ENCODE measurements at regions not wholly inside any gene's neighbourhood (a gene's known extent, or its start where the extent isn't known, plus 50 kb on each side); places are given as distances from the start of the nearest gene placed in this dataset.

GRCh38 chr6:19535351-19535750 lies 301.8 kb upstream of the ID4 start:
- Histone ChIP-seq H3K36me3 (ENCODE audit: insufficient read depth, low read length) (no peaks in the 10 kb centered on the region), H3K4me2 (ENCODE audit: low read length) (no peak overlapping the region), H3K4me3 (ENCODE audit: low read length) (no peak overlapping the region), H3K4me1 (ENCODE audit: control insufficient read depth, insufficient read depth, low read length) (no peaks in the 10 kb centered on the region), H3K9ac (ENCODE audit: low read depth, low read length) (no peak overlapping the region), H3K9me3 (replicated peaks; ENCODE audit: low read length) (no peaks in the 10 kb centered on the region), H3K27me3 (ENCODE audit: control insufficient read depth, insufficient read depth, low read length) (no peaks in the 10 kb centered on the region)

GRCh38 chr6:19536838-19537237 lies 300.3 kb upstream of the ID4 start:
- Histone ChIP-seq H3K4me3 (ENCODE audit: low read length) (no peak overlapping the region), H3K9me3 (replicated peaks; ENCODE audit: low read length) (no peaks in the 10 kb centered on the region), H3K4me1 (ENCODE audit: control insufficient read depth, insufficient read depth, low read length) (no peaks in the 10 kb centered on the region), H3K27me3 (ENCODE audit: control insufficient read depth, insufficient read depth, low read length) (no peaks in the 10 kb centered on the region), H3K9ac (ENCODE audit: low read depth, low read length) (no peak overlapping the region), H3K36me3 (ENCODE audit: insufficient read depth, low read length) (no peaks in the 10 kb centered on the region), H3K4me2 (ENCODE audit: low read length) (no peak overlapping the region)

- Histone ChIP-seq H3K4me2 (ENCODE audit: low read length) (no peak overlapping the region), H3K9me3 (replicated peaks; ENCODE audit: low read length) (no peaks in the 10 kb centered on the region), H3K4me1 (ENCODE audit: control insufficient read depth, insufficient read depth, low read length) (no peaks in the 10 kb centered on the region), H3K4me3 (ENCODE audit: low read length) (no peak overlapping the region), H3K27me3 (ENCODE audit: control insufficient read depth, insufficient read depth, low read length) (no peaks in the 10 kb centered on the region), H3K9ac (ENCODE audit: low read depth, low read length) (no peak overlapping the region), H3K36me3 (ENCODE audit: insufficient read depth, low read length) (no peaks in the 10 kb centered on the region)
Measured at GRCh38 chr6:19538096-19538495, 299.1 kb upstream of the ID4 start.

- Histone ChIP-seq H3K9ac (ENCODE audit: low read depth, low read length) (no peak overlapping the region), H3K27me3 (ENCODE audit: control insufficient read depth, insufficient read depth, low read length) (no peaks in the 10 kb centered on the region), H3K9me3 (replicated peaks; ENCODE audit: low read length) (no peaks in the 10 kb centered on the region), H3K4me2 (ENCODE audit: low read length) (no peak overlapping the region), H3K36me3 (ENCODE audit: insufficient read depth, low read length) (no peaks in the 10 kb centered on the region), H3K4me3 (ENCODE audit: low read length) (no peak overlapping the region), H3K4me1 (ENCODE audit: control insufficient read depth, insufficient read depth, low read length) (no peaks in the 10 kb centered on the region)
Measured at GRCh38 chr6:19547507-19547906, 289.7 kb upstream of the ID4 start.

- no peak overlapping the region for H3K4me3 ChIP-seq (ENCODE audit: low read length)
- H3K4me1 ChIP-seq (ENCODE audit: control insufficient read depth, insufficient read depth, low read length), result no peaks in the 10 kb centered on the region
- H3K9ac ChIP-seq (ENCODE audit: low read depth, low read length), result no peak overlapping the region
- H3K27me3 ChIP-seq (ENCODE audit: control insufficient read depth, insufficient read depth, low read length), result no peaks in the 10 kb centered on the region
- no peak overlapping the region for H3K4me2 ChIP-seq (ENCODE audit: low read length)
- H3K36me3 ChIP-seq (ENCODE audit: insufficient read depth, low read length), result no peaks in the 10 kb centered on the region
- no peaks in the 10 kb centered on the region for H3K9me3 ChIP-seq (replicated peaks; ENCODE audit: low read length)
Measured at GRCh38 chr6:19549109-19549508, 288.1 kb upstream of the ID4 start.

- H3K4me1 ChIP-seq (ENCODE audit: control insufficient read depth, insufficient read depth, low read length), result no peaks in the 10 kb centered on the region
- no peaks in the 10 kb centered on the region for H3K36me3 ChIP-seq (ENCODE audit: insufficient read depth, low read length)
- no peaks in the 10 kb centered on the region for H3K9me3 ChIP-seq (replicated peaks; ENCODE audit: low read length)
- no peak overlapping the region for H3K9ac ChIP-seq (ENCODE audit: low read depth, low read length)
- H3K4me3 ChIP-seq (ENCODE audit: low read length), result no peak overlapping the region
- no peaks in the 10 kb centered on the region for H3K27me3 ChIP-seq (ENCODE audit: control insufficient read depth, insufficient read depth, low read length)
- H3K4me2 ChIP-seq (ENCODE audit: low read length), result no peak overlapping the region
Measured at GRCh38 chr6:19550380-19550779, 286.8 kb upstream of the ID4 start.

- H3K9me3 ChIP-seq (replicated peaks; ENCODE audit: low read length), result no peaks in the 10 kb centered on the region
- H3K4me3 ChIP-seq (ENCODE audit: low read length), result no peak overlapping the region
- no peak overlapping the region for H3K9ac ChIP-seq (ENCODE audit: low read depth, low read length)
- no peaks in the 10 kb centered on the region for H3K27me3 ChIP-seq (ENCODE audit: control insufficient read depth, insufficient read depth, low read length)
- H3K36me3 ChIP-seq (ENCODE audit: insufficient read depth, low read length), result no peaks in the 10 kb centered on the region
- H3K4me2 ChIP-seq (ENCODE audit: low read length), result no peak overlapping the region
- H3K4me1 ChIP-seq (ENCODE audit: control insufficient read depth, insufficient read depth, low read length), result no peaks in the 10 kb centered on the region
Measured at GRCh38 chr6:19551611-19552010, 285.6 kb upstream of the ID4 start.

- Histone ChIP-seq H3K4me1 (ENCODE audit: control insufficient read depth, insufficient read depth, low read length) (no peaks in the 10 kb centered on the region), H3K36me3 (ENCODE audit: insufficient read depth, low read length) (no peaks in the 10 kb centered on the region), H3K27me3 (ENCODE audit: control insufficient read depth, insufficient read depth, low read length) (no peaks in the 10 kb centered on the region), H3K4me3 (ENCODE audit: low read length) (no peak overlapping the region), H3K9me3 (replicated peaks; ENCODE audit: low read length) (no peaks in the 10 kb centered on the region), H3K4me2 (ENCODE audit: low read length) (no peak overlapping the region), H3K9ac (ENCODE audit: low read depth, low read length) (no peak overlapping the region)
Measured at GRCh38 chr6:19552076-19552475, 285.1 kb upstream of the ID4 start.

- no peaks in the 10 kb centered on the region for H3K27me3 ChIP-seq (ENCODE audit: control insufficient read depth, insufficient read depth, low read length)
- no peaks in the 10 kb centered on the region for H3K36me3 ChIP-seq (ENCODE audit: insufficient read depth, low read length)
- no peak overlapping the region for H3K4me2 ChIP-seq (ENCODE audit: low read length)
- H3K4me1 ChIP-seq (ENCODE audit: control insufficient read depth, insufficient read depth, low read length), result no peaks in the 10 kb centered on the region
- H3K9me3 ChIP-seq (replicated peaks; ENCODE audit: low read length), result no peaks in the 10 kb centered on the region
- no peak overlapping the region for H3K9ac ChIP-seq (ENCODE audit: low read depth, low read length)
- H3K4me3 ChIP-seq (ENCODE audit: low read length), result no peak overlapping the region
Measured at GRCh38 chr6:19552588-19552987, 284.6 kb upstream of the ID4 start.

GRCh38 chr6:19554356-19555225 lies 282.6 kb upstream of the ID4 start:
- Histone ChIP-seq H3K27me3 (ENCODE audit: control insufficient read depth, insufficient read depth, low read length) (no peaks in the 10 kb centered on the region), H3K9me3 (replicated peaks; ENCODE audit: low read length) (no peaks in the 10 kb centered on the region), H3K9ac (ENCODE audit: low read depth, low read length) (no peak overlapping the region), H3K4me3 (ENCODE audit: low read length) (no peak overlapping the region), H3K4me2 (ENCODE audit: low read length) (no peak overlapping the region), H3K4me1 (ENCODE audit: control insufficient read depth, insufficient read depth, low read length) (no peaks in the 10 kb centered on the region), H3K36me3 (ENCODE audit: insufficient read depth, low read length) (no peaks in the 10 kb centered on the region)

GRCh38 chr6:19557191-19557590 lies 280.0 kb upstream of the ID4 start:
- H3K27me3 ChIP-seq (ENCODE audit: control insufficient read depth, insufficient read depth, low read length), result no peaks in the 10 kb centered on the region
- H3K4me2 ChIP-seq (ENCODE audit: low read length), result no peak overlapping the region
- H3K36me3 ChIP-seq (ENCODE audit: insufficient read depth, low read length), result no peaks in the 10 kb centered on the region
- H3K9me3 ChIP-seq (replicated peaks; ENCODE audit: low read length), result no peaks in the 10 kb centered on the region
- no peaks in the 10 kb centered on the region for H3K4me1 ChIP-seq (ENCODE audit: control insufficient read depth, insufficient read depth, low read length)
- H3K9ac ChIP-seq (ENCODE audit: low read depth, low read length), result no peak overlapping the region
- no peak overlapping the region for H3K4me3 ChIP-seq (ENCODE audit: low read length)

GRCh38 chr6:19558201-19558600 lies 279.0 kb upstream of the ID4 start:
- Histone ChIP-seq H3K4me1 (ENCODE audit: control insufficient read depth, insufficient read depth, low read length) (no peaks in the 10 kb centered on the region), H3K36me3 (ENCODE audit: insufficient read depth, low read length) (no peaks in the 10 kb centered on the region)

More at GRCh38 chr6:19558201-19558600, 279.0 kb upstream of the ID4 start:
- Histone ChIP-seq H3K9me3 (replicated peaks; ENCODE audit: low read length) (no peaks in the 10 kb centered on the region), H3K4me3 (ENCODE audit: low read length) (no peak overlapping the region), H3K4me2 (ENCODE audit: low read length) (no peak overlapping the region), H3K9ac (ENCODE audit: low read depth, low read length) (no peak overlapping the region), H3K27me3 (ENCODE audit: control insufficient read depth, insufficient read depth, low read length) (no peaks in the 10 kb centered on the region)

All from skeletal muscle satellite cell (primary cell).